GM19438 (cell line): ENCODE measurements at regions not wholly inside any gene's neighbourhood (a gene's known extent, or its start where the extent isn't known, plus 50 kb on each side); places are given as distances from the start of the nearest gene placed in this dataset.

Experiments
- ATAC-seq: cut with Tn5 transposase; IDR thresholded peaks from one replicate; pipeline ENCODE4 v1.9.1; 2021; ENCODE audit warnings: low read depth; ENCODE audit not compliant: unreplicated experiment

- no peak for ATAC-seq
Observed at GRCh38 chr10:55058800-55059199, 257.8 kb upstream of the PCDH15 start.

GRCh38 chr10:55051515-55051914 is 250.5 kb upstream of the PCDH15 start:
- ATAC-seq, result no peak

GRCh38 chr10:55048830-55049498 is 247.9 kb upstream of the PCDH15 start:
- no peak for ATAC-seq

GRCh38 chr10:55043540-55043939 is 242.5 kb upstream of the PCDH15 start:
- no peak for ATAC-seq

GRCh38 chr10:55033061-55033460 is 232.0 kb upstream of the PCDH15 start:
- ATAC-seq, result no peak

GRCh38 chr10:55024713-55025112 is 223.7 kb upstream of the PCDH15 start:
- no peak for ATAC-seq

- ATAC-seq, result no peak
Observed at GRCh38 chr10:55019439-55019838, 218.4 kb upstream of the PCDH15 start.

GRCh38 chr10:55013318-55013717 is 212.3 kb upstream of the PCDH15 start:
- ATAC-seq, result no peak

- ATAC-seq, result no peak
Observed at GRCh38 chr10:55002420-55002819, 201.4 kb upstream of the PCDH15 start.

- no peak for ATAC-seq
Observed at GRCh38 chr10:55001422-55001821, 200.4 kb upstream of the PCDH15 start.

GRCh38 chr10:54993148-54993547 is 192.1 kb upstream of the PCDH15 start:
- no peak for ATAC-seq

- ATAC-seq, result no peak
Observed at GRCh38 chr10:54985732-54986131, 184.7 kb upstream of the PCDH15 start.

- no peak for ATAC-seq
Observed at GRCh38 chr10:54983255-54983654, 182.2 kb upstream of the PCDH15 start.

- ATAC-seq, result no peak
Observed at GRCh38 chr10:54962134-54962900, 161.3 kb upstream of the PCDH15 start.

- ATAC-seq, result no peak
Observed at GRCh38 chr10:54961040-54961439, 160.0 kb upstream of the PCDH15 start.

GRCh38 chr10:54958844-54959243 is 157.8 kb upstream of the PCDH15 start:
- no peak for ATAC-seq

- no peak for ATAC-seq
Observed at GRCh38 chr10:54947605-54948004, 146.6 kb upstream of the PCDH15 start.

- no peak for ATAC-seq
Observed at GRCh38 chr10:54940418-54940817, 139.4 kb upstream of the PCDH15 start.

- no peak for ATAC-seq
Observed at GRCh38 chr10:54914049-54914448, 113.0 kb upstream of the PCDH15 start.

GRCh38 chr10:54909165-54909564 is 108.1 kb upstream of the PCDH15 start:
- ATAC-seq, result no peak

GRCh38 chr10:54908019-54908418 is 107.0 kb upstream of the PCDH15 start:
- no peak for ATAC-seq

- no peak for ATAC-seq
Observed at GRCh38 chr10:54906940-54907339, 105.9 kb upstream of the PCDH15 start.
